A673 (cell line): ENCODE measurements at regions not wholly inside any gene's neighbourhood (a gene's known extent, or its start where the extent isn't known, plus 50 kb on each side); places are given as distances from the start of the nearest gene placed in this dataset.
"Not testable (repeated sequence)": the region's sequence is repeated elsewhere in the genome, so short reads cannot be mapped to it uniquely, and the experiment has no call there.

Experiments used
- CTCF ChIP-seq: fragments of 300-800, 200-600 bp; sonication (generic); conservative IDR thresholded peaks from 2 replicates; pipeline ENCODE4 v1.5.1; 2017; ENCODE audit warnings: low read depth, mild to moderate bottlenecking, antibody characterized with exemption, low read length, moderate library complexity, mixed read lengths
- EZH2 ChIP-seq: fragments of 200-600 bp; sonication (generic); IDR thresholded peaks from 2 replicates; pipeline ENCODE4 v1.6.1; 2017; ENCODE audit warnings: borderline replicate concordance, low read depth, mild to moderate bottlenecking, mixed read lengths, antibody characterized with exemption, low read length; ENCODE audit not compliant: poor library complexity, severe bottlenecking

GRCh38 chr6:103801901-103802479, 1057.7 kb downstream of the HACE1 start:
- TF ChIP-seq CTCF, EZH2: not testable (repeated sequence)
